Dedifferentiated amniotic fluid mesenchymal stem cell (primary cell): ENCODE measurements at regions not wholly inside any gene's neighbourhood (a gene's known extent, or its start where the extent isn't known, plus 50 kb on each side); places are given as distances from the start of the nearest gene placed in this dataset.
"Not testable (repeated sequence)": the region's sequence is repeated elsewhere in the genome, so short reads cannot be mapped to it uniquely, and the experiment has no call there.

Experiments
- DNase-seq: peaks from one replicate; pipeline ENCODE4 v3.0.0-alpha.2; 2016; ENCODE audit errors: extremely low spot score

GRCh38 chr6:156688620-156688971, 88.6 kb upstream of the ARID1B start:
- DNase-seq: no peak

DNA sequence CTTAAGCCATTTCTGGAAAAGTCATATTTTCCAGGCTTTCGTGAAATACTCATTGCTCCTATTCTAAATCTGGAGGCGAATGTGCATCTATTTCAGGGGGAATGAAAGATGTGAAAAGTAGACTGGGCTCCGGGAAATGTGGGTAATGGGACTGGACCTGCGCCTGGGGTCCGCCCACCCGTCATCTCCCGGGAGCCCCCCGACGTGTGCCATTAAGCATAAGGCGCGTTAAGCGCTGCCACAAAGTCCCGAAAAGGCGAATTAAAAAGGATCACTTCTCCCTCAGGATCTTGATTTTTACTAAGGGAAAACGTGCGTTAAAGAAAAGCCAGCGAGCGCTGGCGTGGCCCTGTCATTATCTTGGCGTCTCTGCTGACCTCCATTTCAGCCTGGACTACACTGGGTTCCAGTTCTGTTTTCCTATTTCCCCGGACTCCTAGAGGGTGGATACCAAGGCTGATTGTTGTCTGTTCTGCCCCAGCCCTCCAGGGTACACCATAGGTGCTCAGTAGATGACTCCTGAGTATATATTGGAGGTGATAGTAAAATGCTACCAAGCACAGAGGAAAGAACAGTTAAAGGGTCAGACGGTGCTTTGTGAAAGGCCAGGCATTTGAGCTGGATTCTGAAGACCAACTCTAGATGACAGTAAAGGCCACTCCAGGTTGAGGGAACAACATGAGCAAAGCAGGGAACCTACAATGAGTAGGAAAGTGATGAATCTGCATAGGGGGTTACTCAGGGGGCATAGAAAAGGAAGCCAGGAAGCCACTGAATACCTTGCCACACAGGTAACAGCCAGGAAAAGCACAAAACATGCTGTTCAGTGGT, 89.2 kb upstream of the ARID1B start:
- peak; percentile 73 for DNase-seq

- peak; percentile 77 for DNase-seq
Measured at GRCh38 chr6:156686995-156687788, 90.0 kb upstream of the ARID1B start.

DNA sequence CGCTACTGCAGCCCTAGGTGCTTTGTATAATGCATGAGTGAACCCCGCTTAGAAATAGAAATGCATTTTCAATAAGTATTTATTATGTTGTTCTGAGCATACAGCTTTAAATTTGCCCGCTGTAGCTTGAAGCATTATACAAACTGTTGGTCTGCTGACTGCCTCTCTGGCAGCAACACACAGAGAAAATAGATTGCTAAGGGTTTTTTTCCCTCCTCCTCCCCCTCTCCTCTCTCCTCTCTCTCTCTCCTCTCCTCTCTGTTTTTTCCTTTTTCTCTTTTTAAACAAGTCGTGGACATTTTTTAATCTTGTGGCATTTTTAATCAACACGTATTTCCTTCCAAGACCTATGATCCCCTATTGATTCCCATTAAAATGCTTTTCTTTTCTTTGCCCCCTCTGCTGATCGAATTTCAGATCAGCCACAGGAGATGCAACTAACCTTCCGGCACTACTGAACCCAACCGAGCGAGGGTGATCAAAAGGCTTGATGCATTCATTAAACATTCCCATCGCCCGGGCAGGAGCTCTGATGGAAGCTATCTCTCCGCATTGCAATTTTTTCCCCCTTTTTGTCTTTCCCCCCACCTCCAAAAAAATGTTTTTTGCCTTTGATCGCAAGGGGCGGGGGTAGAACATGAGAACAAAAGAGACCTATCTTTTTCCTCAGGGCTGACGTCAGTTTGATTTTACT, 90.7 kb upstream of the ARID1B start:
- peak; percentile 48 for DNase-seq

- DNase-seq: peak; percentile 8
Measured at GRCh38 chr6:156685823-156686222, 91.4 kb upstream of the ARID1B start.

DNA sequence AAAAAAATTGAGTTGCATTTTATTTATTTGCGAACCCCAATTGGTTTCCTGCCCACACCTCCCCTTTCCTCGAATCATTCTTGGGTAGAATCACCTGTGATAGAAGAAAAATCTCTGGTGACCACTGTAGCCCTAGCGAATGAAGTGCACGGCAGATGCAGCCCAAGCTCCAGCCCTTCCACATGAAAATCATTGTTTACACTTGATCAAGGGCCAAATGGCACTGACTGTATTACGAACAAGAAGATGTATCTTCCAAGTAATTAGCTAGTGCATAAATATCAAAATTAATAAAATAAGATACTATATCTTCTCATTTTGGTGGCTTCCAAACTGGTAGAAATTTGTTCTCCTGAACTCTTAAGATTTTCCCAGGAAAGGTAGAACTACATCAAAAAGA, 93.4 kb upstream of the ARID1B start:
- peak; percentile 11 for DNase-seq

DNA sequence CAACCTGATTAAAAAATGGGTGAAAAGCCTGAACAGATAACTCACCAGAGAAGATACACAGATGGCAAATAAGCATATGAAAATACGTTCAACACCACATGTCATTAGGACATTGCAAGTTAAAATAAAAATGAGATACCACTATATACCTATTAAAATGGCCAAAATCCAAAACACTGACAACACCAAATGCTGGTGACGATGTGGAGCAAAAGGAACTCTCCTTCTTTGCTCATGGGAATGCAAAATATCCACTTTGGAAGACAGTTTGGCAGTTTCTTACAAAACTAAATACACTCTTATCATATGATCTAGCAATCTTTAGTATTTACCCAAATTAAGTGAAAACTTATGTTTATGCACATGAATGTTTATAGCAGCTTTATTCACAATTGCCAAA, 100.5 kb upstream of the ARID1B start:
- DNase-seq: peak; percentile 4

- no peak for DNase-seq
Measured at GRCh38 chr6:156674197-156674596, 103.0 kb upstream of the ARID1B start.

DNA sequence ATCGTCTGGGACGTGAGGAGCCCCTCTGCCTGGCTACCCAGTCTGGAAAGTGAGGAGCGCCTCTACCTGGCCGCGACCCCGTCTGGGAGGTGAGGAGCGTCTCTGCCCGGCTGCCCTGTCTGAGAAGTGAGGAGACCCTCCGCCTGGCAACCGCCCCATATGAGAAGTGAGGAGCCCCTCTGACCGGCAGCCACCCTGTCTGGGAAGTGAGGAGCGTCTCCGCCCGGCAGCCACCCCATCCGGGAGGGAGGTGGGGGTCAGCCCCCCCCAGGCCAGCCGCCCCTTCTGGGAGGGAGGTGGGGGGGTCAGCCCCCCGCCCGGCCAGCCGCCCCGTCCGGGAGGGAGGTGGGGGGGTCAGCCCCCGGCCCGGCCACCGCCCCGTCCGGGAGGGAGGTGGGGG, 107.1 kb upstream of the ARID1B start:
- DNase-seq: not testable (repeated sequence)

GRCh38 chr6:156662025-156662445, 115.1 kb upstream of the ARID1B start:
- peak; percentile 16 for DNase-seq

- no peak for DNase-seq
Measured at GRCh38 chr6:156660389-156660788, 116.8 kb upstream of the ARID1B start.

DNA sequence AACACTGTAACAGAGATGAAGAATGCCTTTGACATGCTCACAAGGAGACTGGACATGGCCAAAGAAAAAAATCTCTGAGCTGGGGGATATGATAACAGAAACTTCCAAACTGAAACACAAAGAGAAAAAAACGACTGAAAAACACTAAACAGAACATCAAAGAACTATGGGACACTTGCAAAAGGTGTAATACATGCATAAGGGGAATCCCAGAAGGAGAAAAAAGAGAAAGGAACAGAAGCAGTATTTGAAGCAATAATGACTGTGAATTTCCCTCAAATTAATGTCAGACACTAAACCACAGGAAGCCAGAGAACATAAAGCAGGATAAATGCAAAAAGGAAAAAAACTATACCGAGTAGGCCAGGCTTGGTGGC, 117.4 kb upstream of the ARID1B start:
- no peak for DNase-seq

DNA sequence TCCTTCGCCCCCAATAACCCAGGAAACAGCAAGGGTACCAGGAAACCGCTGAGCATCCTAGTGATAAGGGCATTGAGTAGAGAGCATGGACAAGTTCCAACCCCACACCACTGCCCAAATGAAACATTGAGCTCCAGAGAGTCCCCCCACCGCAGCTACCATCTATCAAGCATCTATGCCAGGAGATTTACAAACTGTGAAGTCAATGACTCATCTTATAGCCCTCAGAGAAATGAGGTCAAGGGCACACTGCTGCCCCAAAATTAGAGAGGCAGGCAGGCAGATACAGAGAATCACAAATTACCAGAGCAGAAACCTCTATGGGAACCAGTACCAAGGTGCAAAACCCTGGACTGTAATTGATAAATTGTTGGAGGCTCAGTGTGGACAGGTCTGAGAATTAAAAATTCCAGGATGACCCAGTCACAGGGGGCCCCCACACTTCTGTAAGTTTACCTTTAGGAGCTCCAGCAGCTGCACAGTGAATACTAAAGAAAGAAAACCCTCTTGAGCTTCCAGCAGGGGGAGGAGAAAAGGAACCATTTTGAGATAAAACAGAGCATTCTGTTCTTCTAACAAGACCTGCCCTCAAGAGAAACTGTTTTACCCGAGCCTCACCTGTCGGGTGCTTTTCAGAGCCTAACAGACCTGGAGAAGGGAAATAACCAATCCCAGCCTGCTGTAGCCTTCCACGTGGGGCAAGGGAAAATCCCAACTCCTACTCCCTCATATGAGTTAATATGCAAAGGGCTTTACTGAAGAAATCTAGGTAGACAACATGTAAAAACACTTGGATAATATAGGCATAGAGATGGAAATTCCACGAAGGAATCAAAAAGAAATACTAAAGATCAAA, 118.0 kb upstream of the ARID1B start:
- DNase-seq: no peak

DNA sequence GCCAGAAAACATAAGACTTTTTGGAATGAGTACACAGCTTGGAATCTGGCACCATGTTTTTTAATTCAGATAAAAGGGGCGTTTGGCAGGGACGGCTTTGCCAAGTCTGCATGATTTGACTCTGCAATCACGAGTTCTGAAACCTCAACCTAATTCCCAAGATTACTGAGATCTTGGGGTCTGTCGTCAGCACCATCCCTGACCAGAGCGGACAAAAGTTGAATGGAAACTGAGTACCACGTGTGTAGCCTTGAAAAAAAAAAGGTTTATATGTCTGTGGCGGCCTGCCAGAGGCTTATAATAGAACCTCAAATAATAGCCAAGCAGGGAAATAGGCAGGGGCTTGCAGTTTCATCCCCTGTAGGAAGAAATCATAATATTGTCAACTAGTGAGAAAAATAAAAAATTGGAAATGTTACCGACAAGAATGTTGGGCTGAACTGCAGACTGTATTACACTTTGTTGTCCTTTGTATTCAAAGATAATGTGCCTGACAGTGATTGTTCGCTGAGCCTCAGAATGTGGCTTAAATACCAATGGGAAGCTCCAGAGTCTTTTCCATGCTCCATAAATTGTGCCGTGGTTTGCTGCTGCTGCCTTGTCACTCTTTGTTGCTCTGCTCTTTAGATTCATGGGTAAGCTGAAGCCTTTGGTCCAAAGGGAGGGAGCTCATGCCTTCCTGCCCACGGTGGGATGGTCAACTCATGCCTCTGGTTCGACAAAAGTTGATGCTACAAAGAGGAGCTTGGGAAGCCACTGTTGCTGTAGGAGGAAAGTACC, 118.8 kb upstream of the ARID1B start:
- DNase-seq: peak; percentile 88

- no peak for DNase-seq
Measured at GRCh38 chr6:156657296-156657695, 119.9 kb upstream of the ARID1B start.

DNA sequence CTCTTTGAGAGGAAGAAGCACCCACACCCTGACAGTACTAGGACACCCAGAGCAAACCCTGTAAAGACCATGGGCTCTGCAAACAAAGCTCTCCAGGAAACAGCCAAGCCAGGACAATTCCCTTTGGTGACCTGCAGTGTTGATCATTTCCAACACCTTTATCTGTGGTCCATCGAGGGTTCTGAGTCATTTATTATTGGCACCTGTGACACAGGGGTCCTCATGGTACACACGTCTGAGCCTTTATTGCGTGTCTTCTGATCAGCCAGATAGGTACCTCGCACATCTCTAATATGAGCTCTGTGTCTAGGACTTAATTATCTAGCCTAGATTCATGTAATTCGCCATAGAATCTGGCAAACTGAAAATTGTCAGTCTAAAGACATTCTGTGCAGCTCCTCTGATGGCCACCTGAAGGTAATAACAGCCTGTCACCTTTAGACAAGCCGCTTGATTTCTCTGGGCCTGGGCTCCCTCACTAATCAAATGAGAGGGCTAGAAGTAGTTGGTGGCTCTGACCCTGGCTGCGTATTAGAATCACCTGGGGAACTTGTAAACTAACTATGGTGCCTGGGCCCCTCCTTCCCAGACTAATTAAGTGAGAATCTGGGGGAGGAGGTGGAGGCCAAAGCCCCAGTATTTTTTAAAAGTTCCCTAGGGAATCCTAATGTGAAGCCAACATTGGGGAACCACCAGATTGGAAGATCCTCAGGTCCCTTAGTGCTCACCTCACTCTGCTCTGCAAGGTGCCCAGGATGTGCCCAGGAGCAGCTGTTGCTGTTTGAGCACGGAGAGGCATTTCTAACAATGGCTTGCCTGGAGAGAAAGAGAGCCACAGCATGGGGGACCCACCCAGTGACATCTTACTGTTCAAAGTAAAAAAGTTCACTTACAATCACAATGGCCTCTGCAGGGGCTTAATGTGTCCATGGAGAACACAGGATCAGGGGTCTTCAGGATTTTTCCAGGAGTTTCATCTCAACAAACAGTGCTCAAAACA, 122.0 kb upstream of the ARID1B start:
- DNase-seq: no peak

DNA sequence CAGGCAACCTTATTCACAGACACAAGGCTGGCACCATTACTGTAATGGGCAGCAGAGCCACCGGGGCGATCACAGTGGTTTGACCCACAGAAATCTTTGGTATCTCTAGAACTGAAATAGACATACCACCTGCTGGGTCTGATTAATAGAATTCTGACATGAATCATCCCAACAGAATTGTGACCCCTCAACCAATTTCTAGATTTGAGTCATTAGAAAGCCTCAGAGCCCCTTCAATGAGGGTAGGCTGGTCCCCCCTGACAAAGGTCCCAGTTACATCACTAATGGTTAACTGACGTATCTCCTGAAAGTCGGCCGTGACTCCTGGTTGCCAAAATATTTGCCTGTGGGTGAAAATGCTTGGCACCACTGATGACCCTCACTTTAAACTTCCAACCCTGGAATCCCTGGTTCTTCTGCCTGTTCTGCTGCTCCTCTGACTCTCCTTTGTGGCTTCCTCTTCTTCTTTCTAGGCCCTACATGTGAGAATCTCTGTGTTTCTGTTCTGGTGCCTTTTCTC, 124.9 kb upstream of the ARID1B start:
- no peak for DNase-seq

DNA sequence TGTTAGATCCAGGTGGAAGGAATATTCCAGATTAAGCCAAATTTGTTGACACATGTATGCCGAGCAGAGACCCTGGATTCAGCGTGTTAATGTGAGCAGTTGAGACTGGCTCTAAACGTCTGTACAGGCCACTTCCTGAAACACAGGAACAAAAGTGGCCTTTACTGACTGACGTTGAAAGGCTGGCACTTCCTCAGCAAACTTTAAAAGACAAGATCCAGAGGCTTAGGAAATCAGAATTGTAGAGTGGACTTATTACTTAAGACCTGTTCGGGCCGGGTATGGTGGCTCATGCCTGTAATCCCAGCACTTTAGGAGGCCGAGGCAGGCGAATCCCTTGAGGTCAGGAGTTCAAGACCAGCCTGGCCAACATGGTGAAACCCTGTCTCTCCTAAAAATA, 125.7 kb upstream of the ARID1B start:
- DNase-seq: no peak

- DNase-seq: no peak
Measured at GRCh38 chr6:156650896-156651390, 126.2 kb upstream of the ARID1B start.
